Endothelial cell of umbilical vein (primary cell): ENCODE measurements at regions not wholly inside any gene's neighbourhood (a gene's known extent, or its start where the extent isn't known, plus 50 kb on each side); places are given as distances from the start of the nearest gene placed in this dataset.

Source experiments
- BruUV-seq: library from RNA; stranded (reverse); fragments of 400-500 nt; replicated peaks from 2 replicates; lab custom pipeline; 2021; lab: Mats Ljungman, UMichigan
- CTCF ChIA-PET: fragments of 300-600, 350-600 bp; sonication (Branson Sonifier 250); formaldehyde crosslinking; loops from one replicate; lab custom pipeline; 2021; ENCODE audit warnings: antibody characterized with exemption, inconsistent platforms; lab: Charles Lee
- POLR2A ChIA-PET: fragments of 300-600, 350-600 bp; sonication (Branson Sonifier 250); formaldehyde crosslinking; loops from one replicate; lab custom pipeline; 2021; ENCODE audit warnings: antibody characterized with exemption, inconsistent platforms; lab: Charles Lee
- DNase-seq: peaks from one replicate; pipeline ENCODE4 v3.0.0-alpha.2; 2011; ENCODE audit warnings: low read depth, low spot score
- FAIRE-seq: peaks from 2 replicates; lab custom pipeline; 2011; peaks lifted over from hg19 to GRCh38; lab: Jason Lieb, UNC
- H2AFZ ChIP-seq: 2 replicates; pipeline ENCODE4 v1.6.0; 2012; ENCODE audit warnings: low read depth, low read length, control low read depth, inconsistent platforms
- H3K27ac ChIP-seq: 2 replicates; pipeline ENCODE4 v1.5.1; 2011; ENCODE audit warnings: low read depth, mild to moderate bottlenecking, control low read depth, low read length, moderate library complexity; ENCODE audit not compliant: insufficient read depth
- H3K27me3 ChIP-seq, 2 experiments: 2 replicates each; pipeline versions ENCODE4 v1.6.0 to v1.6.1; 2011; ENCODE audit warnings: low read length in 2 of 2, mixed read lengths in 1 of 2; ENCODE audit not compliant: control insufficient read depth in 2 of 2, insufficient read depth in 2 of 2
- H3K36me3 ChIP-seq, 2 experiments: 2 replicates in 1 of 2; 3 replicates in 1 of 2; pipeline ENCODE4 v1.5.1; 2011; ENCODE audit warnings: low read length in 2 of 2, mild to moderate bottlenecking in 1 of 2, moderate library complexity in 1 of 2; ENCODE audit not compliant: control insufficient read depth in 2 of 2, insufficient read depth in 2 of 2; ENCODE audit errors: extremely low read depth in 1 of 2
- H3K4me1 ChIP-seq: 3 replicates; pipeline ENCODE4 v1.5.1; 2011; ENCODE audit warnings: mild to moderate bottlenecking, low read length; ENCODE audit not compliant: control insufficient read depth, insufficient read depth; ENCODE audit errors: extremely low read depth
- H3K4me2 ChIP-seq: 2 replicates; pipeline ENCODE4 v1.6.1; 2011; ENCODE audit warnings: low read length, control low read depth, mixed read lengths; ENCODE audit not compliant: insufficient read depth
- H3K4me3 ChIP-seq, 3 experiments: fragments of 200-600 bp in 1 of 3; sonication (generic), shearing (Covaris generic) in 1 of 3; replicated peaks in 1 of 3; 2 replicates each; pipeline ENCODE4 v1.5.1; 2011 to 2016; ENCODE audit warnings: control low read depth in 3 of 3, low read length in 3 of 3, mild to moderate bottlenecking in 2 of 3, inconsistent platforms in 1 of 3, low read depth in 1 of 3, moderate library complexity in 1 of 3; ENCODE audit not compliant: insufficient read depth in 1 of 3
- H3K79me2 ChIP-seq: 2 replicates; pipeline ENCODE4 v1.6.0; 2012; ENCODE audit warnings: low read length, inconsistent platforms; ENCODE audit not compliant: control insufficient read depth, insufficient read depth
- H3K9ac ChIP-seq: replicated peaks from 2 replicates; pipeline ENCODE3; 2011; ENCODE audit warnings: low read length, control low read depth; ENCODE audit not compliant: insufficient read depth; ENCODE audit errors: extremely low read depth
- H3K9me1 ChIP-seq: replicated peaks from 3 replicates; pipeline ENCODE4 v1.6.0; 2011; ENCODE audit warnings: mild to moderate bottlenecking, low read length; ENCODE audit not compliant: control insufficient read depth, insufficient read depth; ENCODE audit errors: extremely low read depth
- H3K9me3 ChIP-seq: replicated peaks from 2 replicates; pipeline ENCODE4 v1.5.1; 2012; ENCODE audit warnings: low read length, inconsistent platforms; ENCODE audit not compliant: control insufficient read depth, insufficient read depth
- H4K20me1 ChIP-seq: replicated peaks from 2 replicates; pipeline ENCODE3; 2011; ENCODE audit warnings: mild to moderate bottlenecking, low read length; ENCODE audit not compliant: control insufficient read depth, insufficient read depth; ENCODE audit errors: extremely low read depth
- CTCF ChIP-seq, 2 donors: IDR thresholded peaks; 1 replicate in 1 of 2; 2 replicates in 1 of 2; pipeline ENCODE4 v1.5.1; 2011; ENCODE audit warnings: low read length in 2 of 2, mild to moderate bottlenecking in 2 of 2, moderate library complexity in 2 of 2, control low read depth in 1 of 2, inconsistent platforms in 1 of 2, low read depth in 1 of 2; ENCODE audit not compliant: insufficient read depth in 1 of 2; ENCODE audit errors: extremely low read depth in 1 of 2
- FOS ChIP-seq: IDR thresholded peaks from 2 replicates; pipeline ENCODE4 v1.6.1; 2011; ENCODE audit warnings: mild to moderate bottlenecking, low read length, moderate library complexity, borderline replicate concordance; ENCODE audit not compliant: insufficient read depth
- MAX ChIP-seq: IDR thresholded peaks from 2 replicates; pipeline ENCODE4 v1.6.1; 2011; ENCODE audit not compliant: insufficient read depth, insufficient read length
- MYC ChIP-seq: IDR thresholded peaks from one replicate; pipeline ENCODE4 v1.6.1; 2011; ENCODE audit warnings: mild to moderate bottlenecking, low read depth, low read length
- POLR2A ChIP-seq: IDR thresholded peaks from 2 replicates; pipeline ENCODE4 v1.6.1; 2012; ENCODE audit warnings: low read depth, mild to moderate bottlenecking, control low read depth, low read length
- POLR2AphosphoS5 ChIP-seq: IDR thresholded peaks from 2 replicates; pipeline ENCODE4 v1.6.1; 2012; ENCODE audit warnings: low read depth, mild to moderate bottlenecking, control low read depth, low read length, moderate library complexity; ENCODE audit not compliant: insufficient read depth
- dilution Hi-C: fragments of 300-500 bp; cut with MboI; formaldehyde crosslinking; loops from one replicate; pipeline ENCODE4 v1.15.0; 2019; ENCODE audit warnings: low sequenced_read_pairs; ENCODE audit not compliant: extremely low pct_ligation_motif_present
- intact Hi-C: fragments of 100-400 bp; cut with micrococcal nuclease; formaldehyde crosslinking; loops from one replicate; pipeline ENCODE4 v1.10.0; 2022

GRCh38 chr6:144954241-144954556 lies 669.1 kb downstream of the UTRN start:
- Histone ChIP-seq H3K27me3 (no peaks in the 10 kb centered on the region), H3K27ac (no peak overlapping the region), H3K4me2 (no peak overlapping the region), H3K4me3 (no peak overlapping the region), H3K9me3 (no peaks in the 10 kb centered on the region), H3K9ac (no peak overlapping the region), H3K36me3 (no peaks in the 10 kb centered on the region), H2AFZ (no peak overlapping the region), H4K20me1 (no peaks in the 10 kb centered on the region), H3K9me1 (no peaks in the 10 kb centered on the region), H3K79me2 (no peaks in the 10 kb centered on the region), H3K4me1 (no peaks in the 10 kb centered on the region)
- no peak for TF ChIP-seq POLR2A
- no peak for TF ChIP-seq POLR2AphosphoS5
- no peak for TF ChIP-seq CTCF (IDR thresholded peaks at IDR 0.05; ENCODE audit: extremely low read depth in 1 of 2, insufficient read depth in 1 of 2, low read depth in 1 of 2, low read length in 2 of 2)
- no peak for TF ChIP-seq FOS
- no peak for TF ChIP-seq MYC
- FAIRE-seq, result no peak
- no TSS peak for BruUV-seq
- intact Hi-C loops, result no loop called here
- DNase-seq, result no peak
- CTCF ChIA-PET, result no interaction called here
- dilution Hi-C loops, result no loop called here
- POLR2A ChIA-PET, result no interaction called here

GRCh38 chr6:144955392-144955791 lies 670.3 kb downstream of the UTRN start:
- H3K9ac ChIP-seq, result no peak overlapping the region
- H3K9me1 ChIP-seq, result no peaks in the 10 kb centered on the region
- dilution Hi-C loops (no loop called here), intact Hi-C loops (no loop called here)
- H3K27ac ChIP-seq, result no peak overlapping the region
- BruUV-seq, result no TSS peak
- no peaks in the 10 kb centered on the region for H3K36me3 ChIP-seq
- H3K4me3 ChIP-seq, result no peak overlapping the region
- H3K27me3 ChIP-seq, result no peaks in the 10 kb centered on the region
- FAIRE-seq (no peak), DNase-seq (no peak)
- POLR2A ChIA-PET, result no interaction called here
- no peak overlapping the region for H2AFZ ChIP-seq
- no peaks in the 10 kb centered on the region for H3K9me3 ChIP-seq
- no peaks in the 10 kb centered on the region for H3K79me2 ChIP-seq
- H3K4me1 ChIP-seq, result no peaks in the 10 kb centered on the region
- CTCF ChIA-PET, result no interaction called here
- TF ChIP-seq MAX, result no peak
- no peak for TF ChIP-seq CTCF (IDR thresholded peaks at IDR 0.05; ENCODE audit: extremely low read depth in 1 of 2, insufficient read depth in 1 of 2, low read depth in 1 of 2, low read length in 2 of 2)
- H4K20me1 ChIP-seq, result no peaks in the 10 kb centered on the region
- H3K4me2 ChIP-seq, result no peak overlapping the region
